ENCODE measurements at regions not wholly inside any gene's neighbourhood (a gene's known extent, or its start where the extent isn't known, plus 50 kb on each side); places are given as distances from the start of the nearest gene placed in this dataset.

DNA sequence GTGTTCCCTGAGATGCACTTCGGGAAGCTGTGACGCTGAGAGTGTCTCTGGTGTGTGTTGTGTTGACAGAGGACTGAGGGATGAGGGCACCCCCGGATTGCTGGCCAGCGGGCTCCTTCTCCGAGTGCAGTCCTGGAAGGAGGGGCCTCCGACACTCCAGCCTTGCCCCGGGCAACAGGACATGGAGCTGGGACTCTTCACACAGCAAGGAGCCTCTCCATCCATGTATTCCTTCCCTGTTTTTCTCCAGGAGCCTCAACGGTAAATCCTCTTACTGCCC is 61.3 kb downstream of the SOX1 start (continued):
- TF ChIP-seq, protein P1, sequence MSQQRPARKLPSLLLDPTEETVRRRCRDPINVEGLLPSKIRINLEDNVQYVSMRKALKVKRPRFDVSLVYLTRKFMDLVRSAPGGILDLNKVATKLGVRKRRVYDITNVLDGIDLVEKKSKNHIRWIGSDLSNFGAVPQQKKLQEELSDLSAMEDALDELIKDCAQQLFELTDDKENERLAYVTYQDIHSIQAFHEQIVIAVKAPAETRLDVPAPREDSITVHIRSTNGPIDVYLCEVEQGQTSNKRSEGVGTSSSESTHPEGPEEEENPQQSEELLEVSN (IDR thresholded peaks at IDR 0.05): no peak
- TF ChIP-seq CREB1 (IDR thresholded peaks at IDR 0.05) (no peak), JUN (IDR thresholded peaks at IDR 0.05; ENCODE audit: low read depth, low read length) (no peak)
